Heart right ventricle (tissue), 16 donors: ENCODE measurements at regions not wholly inside any gene's neighbourhood (a gene's known extent, or its start where the extent isn't known, plus 50 kb on each side); places are given as distances from the start of the nearest gene placed in this dataset.

ENCODE experiments used
- ATAC-seq, 8 donors: fragments of 200-7000 bp; cut with Tn5 transposase; one replicate each; pipeline ENCODE4 v1.9.1; 2020; ENCODE audit warnings: mild to moderate bottlenecking in 8 of 8, moderate library complexity in 8 of 8, moderate number of reproducible peaks in 1 of 8
- DNase-seq, 2 donors: peaks; one replicate each; pipeline ENCODE4 v3.0.0-alpha.2; 2020
- H3K27ac ChIP-seq, 10 donors: fragments of 200-600 bp; sonication (generic) in 2 of 10; one replicate each; pipeline versions ENCODE4 v1.5.0 to v1.8.0; 2020 to 2022; ENCODE audit warnings: mild to moderate bottlenecking in 3 of 10
- H3K27me3 ChIP-seq, 7 donors: fragments of 200-600 bp; one replicate each; pipeline ENCODE4 v1.8.0; 2021 to 2022; ENCODE audit warnings: mild to moderate bottlenecking in 2 of 7
- H3K36me3 ChIP-seq, 9 donors: fragments of 200-600 bp; sonication (generic) in 1 of 9; one replicate each; pipeline versions ENCODE4 v1.5.0 to v1.8.0; 2020 to 2022; ENCODE audit warnings: mild to moderate bottlenecking in 2 of 9
- H3K4me1 ChIP-seq, 9 donors: fragments of 200-600 bp; sonication (generic) in 1 of 9; one replicate each; pipeline versions ENCODE4 v1.5.0 to v1.8.0; 2020 to 2022; ENCODE audit warnings: mild to moderate bottlenecking in 4 of 9
- H3K4me3 ChIP-seq, 10 donors: fragments of 200-600 bp; sonication (generic) in 2 of 10; one replicate each; pipeline versions ENCODE4 v1.5.0 to v1.8.0; 2020 to 2022; ENCODE audit warnings: mild to moderate bottlenecking in 7 of 10, moderate library complexity in 2 of 10
- H3K9me3 ChIP-seq, 11 donors: fragments of 200-600 bp in 10 of 11; sonication (generic) in 2 of 11; one replicate each; pipeline versions ENCODE4 v1.5.0 to v1.8.0; 2013 to 2022; ENCODE audit warnings: mild to moderate bottlenecking in 2 of 11, control low read depth in 1 of 11, moderate library complexity in 1 of 11
- CTCF ChIP-seq, 9 donors: fragments of 200-600 bp; sonication (generic) in 2 of 9; IDR thresholded peaks; one replicate each; pipeline versions ENCODE4 v1.5.0 to v1.8.0; 2021 to 2022; ENCODE audit warnings: antibody characterized with exemption in 9 of 9, mild to moderate bottlenecking in 5 of 9, moderate library complexity in 1 of 9
- WGBS, 2 donors: extraction: QIAGEN DNeasy Blood & Tissue Kit; methylation state at CpG; one replicate each; pipeline ENCODE4 v1.1.7; 2013; ENCODE audit warnings: inconsistent platforms in 1 of 2; 5-methylcytosine and 5-hydroxymethylcytosine counted together
- intact Hi-C, 10 donors: fragments of 100-400 bp; cut with DNase I; formaldehyde crosslinking; loops; one replicate each; pipeline versions ENCODE4 v1.11.1 to v1.14.2; 2022
- donor health status: Arrhythmogenic right ventricular cardiomyopathy.
- donor health status: ischemic (EF 13 %, LVEDD 7.1; RV severe dilation, severe dysfunction).
- donor health status: healthy with polysubstance abuse.
- donor health status: DM: no; HTN: yes; CAD: no.
- donor health status: DM: no; HTN: no; CAD: no.
- donor health status: ischemic (EF 25% LVEDD 6.9; RV normal size, moderate dysfunction).
- donor health status: ischemic (EF 25% LVEDD 5.7; RV mildly dilated, moderate dysfunction).
- donor health status: healthy.
- donor health status: DM: yes; HTN: yes; CAD: no.
- donor health status: Ischemic cardiomyopathy.
- donor health status: ischemic (EF 35%, LVEDD 5.7; RV mildly dilated, moderate dysfunction).
- donor health status: nonischemic (EF 11% LVEDD 7.7; RV severe dilation, severe dysfunction).
- donor health status: DM: yes; HTN: yes; CAD: no.
- donor health status: PGD.
- donor health status: ischemic (EF 29% LVEDD 5.4; RV normal size, mild dysfunction).
- donor health status: nonischemic (EF 23%, LVEDD 6.1; RV moderate dilation, normal function).

- no peak overlapping the region for H3K27ac ChIP-seq
- TF ChIP-seq CTCF (IDR thresholded peaks at IDR 0.05), result no peak
- H3K4me3 ChIP-seq, result no peak overlapping the region
- no peaks in the 10 kb centered on the region for H3K36me3 ChIP-seq
- H3K27me3 ChIP-seq, result no peaks in the 10 kb centered on the region
- H3K9me3 ChIP-seq, result no peaks in the 10 kb centered on the region
- DNase-seq (no peak), ATAC-seq (no peak)
- no peaks in the 10 kb centered on the region for H3K4me1 ChIP-seq
- 72 to 73% methylated on average over 2 of the region's 2 CpGs for WGBS, 2 donors
- intact Hi-C loops, result no loop called here
These were observed 515.8 kb downstream of the KIF4B start for GRCh38 chr5:155529362-155529761.

DNA sequence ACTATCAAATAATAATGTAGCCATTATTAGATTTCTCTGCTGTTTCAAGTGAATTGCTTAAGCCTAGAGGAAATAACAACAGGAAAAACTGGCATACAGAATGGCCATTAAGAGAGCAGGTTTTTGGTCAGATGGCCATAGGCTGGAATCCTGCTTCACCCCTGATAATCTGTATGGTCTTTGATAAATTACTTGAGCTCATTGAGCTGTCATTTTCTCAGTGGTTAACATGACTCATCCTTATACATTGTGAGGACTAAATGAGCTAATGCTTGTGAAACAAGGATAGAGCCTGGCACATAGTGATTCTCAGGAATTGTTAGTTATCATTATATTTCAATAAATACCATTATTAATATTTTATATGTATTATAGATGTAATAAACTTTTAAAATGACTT, 516.5 kb downstream of the KIF4B start:
- H3K4me3 ChIP-seq, result no peak overlapping the region
- H3K27ac ChIP-seq, result no peak overlapping the region
- intact Hi-C loops, result no loop called here
- H3K9me3 ChIP-seq, result no peaks in the 10 kb centered on the region
- no peaks in the 10 kb centered on the region for H3K27me3 ChIP-seq
- no peak for ATAC-seq
- no peak for TF ChIP-seq CTCF (IDR thresholded peaks at IDR 0.05)
- DNase-seq, result no peak
- no peaks in the 10 kb centered on the region for H3K36me3 ChIP-seq
- no peaks in the 10 kb centered on the region for H3K4me1 ChIP-seq

DNA sequence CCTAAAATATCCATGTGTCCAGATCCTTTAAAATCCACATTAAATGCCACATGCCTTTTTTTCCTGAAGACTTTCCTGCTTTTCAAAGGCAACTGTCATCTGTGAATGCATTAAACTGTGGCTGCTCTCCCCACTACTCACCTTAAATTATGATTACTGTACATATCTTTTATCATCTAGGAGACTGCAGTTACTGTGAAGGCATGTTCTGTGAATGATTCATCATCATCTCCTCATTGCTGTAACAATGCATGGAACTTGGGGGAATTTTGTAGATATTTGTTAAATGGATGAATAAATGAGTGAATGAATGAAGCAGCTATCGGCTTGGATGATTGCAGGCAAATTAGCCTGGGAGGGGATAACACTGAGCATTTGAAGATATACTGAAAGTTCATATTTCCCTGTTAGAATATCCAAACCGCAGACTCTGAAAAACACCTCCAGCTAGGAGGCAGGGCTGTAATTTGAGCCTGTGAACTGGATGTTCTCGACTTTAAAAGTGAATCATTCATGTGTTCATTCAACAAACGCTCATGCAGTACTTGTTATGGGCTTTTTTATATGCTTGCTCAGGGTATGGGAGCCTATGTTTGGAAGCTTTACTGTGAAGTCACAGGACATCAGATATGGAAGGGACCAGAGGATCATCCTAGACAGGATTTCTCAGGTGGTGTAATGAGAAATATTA, 519.2 kb downstream of the KIF4B start:
- TF ChIP-seq CTCF (IDR thresholded peaks at IDR 0.05), result no peak
- H3K27ac ChIP-seq, result no peak overlapping the region
- ATAC-seq, result no peak
- 67 to 71% methylated on average over 4 of the region's 4 CpGs for WGBS, 2 donors
- no peaks in the 10 kb centered on the region for H3K4me1 ChIP-seq
- intact Hi-C loops, result no loop called here
- no peaks in the 10 kb centered on the region for H3K9me3 ChIP-seq
- no peak for DNase-seq
- H3K36me3 ChIP-seq, result no peaks in the 10 kb centered on the region
- H3K4me3 ChIP-seq, result no peak overlapping the region
- no peaks in the 10 kb centered on the region for H3K27me3 ChIP-seq

DNA sequence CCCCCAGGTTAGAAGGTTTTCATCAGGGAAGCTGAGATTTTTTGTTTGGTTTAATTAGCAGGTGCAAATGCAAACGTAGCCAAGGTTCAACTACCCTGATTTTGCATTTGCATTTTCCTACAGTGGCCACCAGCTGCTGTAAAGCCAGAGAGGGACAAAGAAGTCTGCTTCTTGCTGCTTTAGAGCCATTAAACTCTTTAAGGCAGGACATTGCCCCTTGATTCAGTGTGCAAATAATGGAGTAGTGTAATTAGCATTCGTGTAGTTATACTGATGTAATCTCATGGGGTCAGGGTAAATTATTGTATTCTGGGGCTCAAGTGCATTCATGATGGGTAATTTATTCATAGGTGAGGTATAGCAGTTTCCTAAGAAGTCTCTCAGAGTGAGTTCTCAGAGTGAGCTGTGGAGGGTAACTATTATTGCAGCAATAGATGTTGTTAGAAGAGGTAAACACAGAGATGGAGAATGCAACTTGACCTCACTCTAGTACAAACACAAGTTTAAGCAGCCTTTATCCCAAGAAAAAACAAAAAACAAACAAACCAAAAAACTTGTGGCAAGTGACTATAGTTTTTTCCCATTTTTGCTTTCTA, 526.5 kb downstream of the KIF4B start:
- DNase-seq, result no peak
- H3K27me3 ChIP-seq, result no peaks in the 10 kb centered on the region
- H3K27ac ChIP-seq, result no peak overlapping the region
- no peaks in the 10 kb centered on the region for H3K36me3 ChIP-seq
- H3K9me3 ChIP-seq, result peaks cover 0 to 17% (median 0%) of the 10 kb centered on the region in 11 donors
- no peak for TF ChIP-seq CTCF (IDR thresholded peaks at IDR 0.05)
- no peak for ATAC-seq
- H3K4me1 ChIP-seq, result no peaks in the 10 kb centered on the region
- WGBS, 2 donors, result 37 to 43% methylated on average over 2 of the region's 2 CpGs
- H3K4me3 ChIP-seq, result no peak overlapping the region
- intact Hi-C loops, result no loop called here
